NCI-H748 (cell line): ENCODE measurements at regions not wholly inside any gene's neighbourhood (a gene's known extent, or its start where the extent isn't known, plus 50 kb on each side); places are given as distances from the start of the nearest gene placed in this dataset.
A peak's percentile ranks its signal among the peaks of the same experiment; 100 is the strongest.

Experiments
- DNase-seq: peaks from one replicate; lab custom pipeline; 2025; ENCODE audit not compliant: unreplicated experiment; lab: John Stamatoyannopoulos, UW

- DNase-seq = no peak
Observed at GRCh38 chr11:104451197-104451893, 287.4 kb upstream of the PDGFD start.

- no peak for DNase-seq
Observed at GRCh38 chr11:104443387-104443786, 279.4 kb upstream of the PDGFD start.

DNA sequence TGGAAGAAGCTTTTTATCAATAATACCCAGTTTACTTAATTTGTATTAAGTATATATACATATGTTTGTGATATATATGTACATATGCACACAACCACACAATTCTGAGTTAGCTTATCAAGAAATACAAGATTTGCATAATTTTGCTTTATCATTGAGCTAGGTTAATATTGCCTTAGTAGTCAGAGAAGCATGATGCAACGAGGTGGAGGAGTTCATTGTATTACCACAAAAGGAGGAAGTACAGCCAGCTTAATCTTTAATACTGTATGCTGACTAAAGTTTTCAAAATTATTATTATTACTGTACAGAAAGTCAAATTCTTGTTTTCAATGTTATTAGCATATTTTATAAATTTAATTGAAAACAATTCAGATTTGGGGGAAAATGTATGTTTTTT lies 278.4 kb upstream of the PDGFD start:
- DNase-seq = no peak

GRCh38 chr11:104435494-104435893 lies 271.5 kb upstream of the PDGFD start:
- DNase-seq = peak; percentile 14

DNA sequence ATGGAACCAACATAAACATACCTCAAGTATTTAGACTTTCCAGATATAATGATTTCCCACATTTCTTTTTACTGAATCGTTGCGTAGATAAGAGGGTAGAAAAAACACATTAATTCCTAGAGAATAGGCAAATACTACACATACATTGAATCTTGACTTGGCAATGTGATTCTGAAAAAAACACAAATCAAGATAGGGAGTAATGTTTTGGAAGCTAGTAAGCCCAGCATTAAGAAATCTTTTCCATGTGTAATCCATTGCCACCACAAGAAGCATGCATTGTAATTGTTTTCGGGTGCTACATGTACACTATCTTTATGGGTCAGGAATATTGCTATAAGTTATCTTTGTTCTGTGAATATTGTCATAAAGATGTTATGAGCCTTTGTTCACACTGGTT lies 269.8 kb upstream of the PDGFD start:
- no peak for DNase-seq

- no peak for DNase-seq
Observed at GRCh38 chr11:104432981-104433380, 269.0 kb upstream of the PDGFD start.

DNA sequence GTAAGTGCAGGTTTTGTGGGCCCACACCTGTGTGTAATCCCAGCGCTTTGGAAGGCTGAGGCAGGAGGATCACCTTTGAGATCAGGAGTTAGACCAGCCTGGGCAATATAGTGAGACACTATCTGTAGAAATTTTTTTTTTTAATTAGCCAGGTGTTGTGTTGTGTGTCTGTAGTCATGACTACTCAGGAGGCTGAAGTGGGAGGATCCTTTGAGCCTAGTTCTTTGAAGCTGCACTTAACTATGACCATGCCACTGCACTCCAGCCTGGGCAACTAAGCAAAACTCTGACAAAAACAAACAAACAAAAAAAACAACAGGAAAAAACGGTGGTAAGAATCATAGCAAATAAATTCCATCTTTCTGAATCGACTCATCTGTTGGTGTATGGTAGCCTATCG lies 268.6 kb upstream of the PDGFD start:
- peak; percentile 10 for DNase-seq

DNA sequence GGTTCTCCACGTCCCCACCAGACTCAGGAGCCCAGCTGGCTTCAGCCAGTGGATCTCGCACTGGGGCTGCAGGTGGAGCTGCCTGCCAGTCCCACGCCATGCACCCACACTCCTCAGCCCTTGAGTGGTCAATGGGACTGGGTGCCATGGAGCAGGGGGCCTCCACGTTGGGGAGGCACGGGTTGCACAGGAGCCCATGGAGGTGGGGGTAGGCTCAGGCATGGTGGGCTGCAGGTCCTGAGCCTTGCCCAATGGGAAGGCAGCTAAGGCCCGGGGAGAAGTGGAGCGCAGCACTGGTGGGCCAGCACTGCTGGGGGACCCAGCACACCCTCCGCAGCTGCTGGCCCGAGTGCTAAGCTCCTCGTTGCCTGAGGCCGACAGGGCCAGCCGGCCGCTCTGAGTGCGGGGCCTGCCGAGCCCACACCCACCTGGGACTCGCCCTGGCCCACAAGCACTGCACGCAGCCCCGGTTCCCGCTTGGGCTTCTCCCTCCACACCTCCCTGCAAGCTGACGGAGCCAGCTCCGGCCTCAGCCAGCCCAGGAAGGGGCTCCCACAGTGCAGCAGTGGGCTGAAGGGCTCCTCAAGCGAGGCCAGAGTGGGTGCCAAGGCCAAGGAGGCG lies 258.5 kb upstream of the PDGFD start:
- DNase-seq = no peak

DNA sequence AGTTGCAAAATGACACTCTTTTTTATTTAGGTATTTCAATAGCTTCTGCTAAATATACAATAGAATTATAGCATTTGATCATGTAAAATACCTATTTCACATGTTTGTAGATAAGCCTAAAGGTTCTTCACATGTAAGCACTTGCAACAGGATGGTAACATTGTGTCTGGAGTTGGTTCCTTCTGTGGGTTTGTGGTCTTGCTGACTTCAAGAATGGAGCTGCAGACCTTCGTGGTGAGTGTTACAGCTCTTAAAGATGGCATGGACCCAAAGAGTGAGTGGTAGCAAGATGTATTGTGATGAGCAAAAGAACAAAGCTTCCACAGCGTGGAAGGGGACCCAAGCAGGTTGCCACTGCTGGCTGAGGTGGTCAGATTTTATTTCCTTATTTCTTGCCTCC lies 246.4 kb upstream of the PDGFD start:
- DNase-seq = no peak

DNA sequence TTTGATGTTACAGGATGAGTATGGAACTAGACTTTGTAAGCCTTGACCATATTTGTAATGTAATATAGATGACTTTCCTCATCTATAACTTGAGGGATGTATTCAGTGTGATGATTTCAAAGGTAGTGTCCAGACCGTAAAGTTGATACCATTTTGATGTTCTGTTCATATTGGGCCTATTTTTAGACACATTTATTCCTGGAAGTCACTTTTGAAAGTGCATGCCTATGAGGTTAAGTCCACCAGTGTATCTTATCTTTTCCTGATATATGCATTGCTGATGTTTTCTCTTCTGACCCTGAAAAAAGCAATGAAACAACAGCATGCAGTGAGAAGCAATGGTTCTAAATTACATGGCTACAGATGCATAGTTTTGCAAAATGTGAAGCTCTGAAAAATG lies 244.7 kb upstream of the PDGFD start:
- no peak for DNase-seq

- DNase-seq = no peak
Observed at GRCh38 chr11:104405277-104405676, 241.3 kb upstream of the PDGFD start.

DNA sequence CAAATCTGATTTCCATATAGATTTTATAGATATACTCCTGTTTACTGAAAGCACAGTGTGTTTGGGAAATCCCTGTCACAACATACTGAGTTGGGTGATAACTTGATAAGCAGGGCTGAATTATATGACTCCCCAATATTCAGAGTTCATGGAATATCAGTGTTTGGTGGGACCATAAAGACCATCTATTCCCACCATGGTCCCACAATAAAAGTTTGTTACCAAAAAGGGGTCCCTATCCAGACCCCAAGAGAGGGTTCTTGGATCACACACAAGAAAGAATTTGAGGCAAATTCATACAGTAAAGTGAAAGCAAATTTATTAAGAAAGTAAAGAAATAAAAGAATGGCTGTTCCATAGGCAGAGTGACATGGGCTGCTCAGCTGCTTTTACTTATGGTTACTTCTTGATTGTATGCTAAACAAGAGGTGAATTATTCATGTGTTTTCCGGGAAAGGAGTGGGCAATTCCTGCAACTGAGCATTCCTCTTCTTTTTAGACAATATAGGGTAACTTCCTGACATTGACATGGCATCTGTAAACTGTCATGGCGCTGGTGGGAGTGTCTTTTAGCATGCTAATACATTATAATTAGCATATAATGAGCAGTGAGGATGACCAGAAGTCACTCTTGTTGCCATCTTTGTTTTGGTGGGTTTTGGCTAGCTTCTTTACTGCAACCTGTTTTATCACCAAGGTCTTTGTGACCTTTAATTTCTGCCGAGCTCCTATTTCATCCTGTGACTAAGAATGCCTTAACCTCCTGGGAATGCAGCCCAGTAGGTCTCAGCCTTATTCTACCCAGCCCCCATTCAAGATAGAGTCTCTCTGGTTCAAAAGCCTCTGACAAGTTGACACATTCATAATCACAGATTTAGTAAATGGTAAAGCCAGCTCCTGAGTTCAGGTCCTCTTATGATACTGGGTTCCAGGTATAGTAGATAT lies 240.6 kb upstream of the PDGFD start:
- DNase-seq = no peak

GRCh38 chr11:104402812-104403521 lies 239.0 kb upstream of the PDGFD start:
- no peak for DNase-seq

DNA sequence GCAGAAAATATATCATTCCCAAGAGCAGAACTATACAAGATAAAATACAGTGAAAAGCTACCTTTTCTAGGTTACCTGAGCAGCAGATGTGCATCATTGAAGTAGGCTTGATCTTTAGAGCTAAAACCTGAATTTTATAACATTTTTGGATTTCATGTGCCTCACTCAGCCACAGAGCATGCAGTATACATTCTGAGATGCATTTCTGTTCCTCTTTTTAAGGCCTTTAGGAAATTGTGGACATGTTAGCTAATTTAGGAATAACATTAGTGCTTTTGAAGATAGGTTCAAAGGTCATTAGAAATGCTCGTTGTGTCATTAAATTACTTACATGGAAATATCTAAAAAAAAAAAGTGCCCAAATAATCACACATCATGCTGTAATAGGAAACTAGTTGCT lies 230.6 kb upstream of the PDGFD start:
- no peak for DNase-seq

GRCh38 chr11:104390651-104391050 lies 226.7 kb upstream of the PDGFD start:
- no peak for DNase-seq

DNA sequence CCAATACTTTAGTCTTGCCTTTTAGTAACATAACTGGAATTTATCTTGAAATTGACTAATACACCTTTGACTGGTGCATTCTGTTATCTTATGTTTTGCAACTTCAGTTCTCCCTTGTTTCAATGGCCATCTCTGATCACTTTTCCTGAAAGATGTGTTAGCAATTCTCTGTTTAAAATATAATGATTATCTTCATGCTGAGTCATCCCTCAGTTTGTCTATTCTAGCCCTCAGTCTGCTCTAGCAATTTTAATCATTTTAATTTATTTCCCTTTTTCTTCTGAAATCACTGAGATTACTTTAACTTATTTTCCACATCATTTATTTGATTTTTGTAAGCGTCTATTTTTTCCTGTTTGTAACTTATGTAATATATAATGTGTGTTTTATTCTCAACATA lies 221.9 kb upstream of the PDGFD start:
- no peak for DNase-seq

- no peak for DNase-seq
Observed at GRCh38 chr11:104380358-104380757, 216.4 kb upstream of the PDGFD start.

GRCh38 chr11:104372111-104372510 lies 208.2 kb upstream of the PDGFD start:
- no peak for DNase-seq

DNA sequence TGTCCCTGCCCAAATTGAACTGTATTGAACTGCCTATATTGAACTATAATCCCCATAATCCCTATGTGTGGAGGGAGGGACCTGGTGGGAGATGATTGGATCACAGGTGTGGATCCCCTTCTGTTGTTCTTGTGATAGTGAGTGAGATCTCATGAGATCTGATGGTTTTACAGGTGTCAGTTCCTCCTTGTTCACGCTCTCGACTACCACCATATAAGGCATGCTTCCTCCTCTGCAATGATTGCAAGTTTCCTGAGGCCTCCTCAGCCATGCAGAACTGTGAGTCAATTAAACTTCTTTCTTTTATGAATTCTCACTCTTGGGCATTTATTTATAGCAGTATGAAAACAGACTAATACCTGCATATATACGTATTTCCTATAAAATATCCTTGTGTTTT lies 206.5 kb upstream of the PDGFD start:
- DNase-seq = no peak

DNA sequence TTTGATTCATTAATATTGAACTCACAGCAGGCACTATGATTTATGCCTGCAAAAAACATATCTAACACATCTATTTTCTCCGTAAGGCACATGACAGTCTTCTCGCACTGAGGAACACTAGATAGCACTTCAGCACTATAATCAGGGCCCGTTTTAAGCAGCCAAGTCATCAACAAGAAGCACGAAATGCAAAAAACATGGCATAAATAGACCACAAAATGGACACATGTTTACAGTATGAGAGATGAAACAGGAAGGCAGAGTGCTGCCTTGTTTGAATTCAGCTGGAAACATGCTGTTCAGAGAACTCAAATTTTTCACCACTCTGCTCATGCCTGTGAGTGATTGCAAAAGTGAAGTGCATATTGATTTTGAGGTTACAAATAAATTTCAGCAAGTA lies 205.8 kb upstream of the PDGFD start:
- no peak for DNase-seq

GRCh38 chr11:104366321-104366734 lies 202.4 kb upstream of the PDGFD start:
- no peak for DNase-seq
